ENCODE measurements at regions not wholly inside any gene's neighbourhood (a gene's known extent, or its start where the extent isn't known, plus 50 kb on each side); places are given as distances from the start of the nearest gene placed in this dataset.

DNA sequence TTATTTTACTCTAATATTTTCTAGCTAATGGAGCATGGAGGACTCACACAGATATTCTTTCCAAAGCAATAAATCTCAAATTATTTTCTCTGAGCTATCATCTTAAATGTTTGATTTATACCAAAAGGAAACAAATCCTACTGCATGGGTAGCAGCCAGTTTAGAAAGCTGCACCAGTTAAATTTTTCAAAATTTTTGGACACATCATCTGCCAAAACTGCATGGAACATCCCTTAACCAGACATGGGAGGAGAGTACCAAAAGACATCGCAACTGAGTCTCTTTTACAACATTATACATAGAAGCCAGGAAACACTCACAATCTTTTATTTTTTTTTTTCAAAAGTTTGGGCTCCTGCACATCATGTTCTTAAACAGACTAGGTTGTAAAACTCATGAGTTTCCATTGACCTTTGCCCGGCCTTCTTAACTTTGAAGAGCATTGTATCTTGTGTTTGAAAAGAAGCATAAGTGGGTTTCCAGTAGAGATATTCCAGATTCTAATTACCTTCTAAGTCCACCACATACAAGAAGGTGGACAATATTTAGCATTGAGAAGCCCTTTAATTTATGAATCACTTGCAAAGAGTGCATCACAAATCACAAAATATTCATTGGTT, 87.7 kb upstream of the HMGCLL1 start:
- WGBS (ENCODE audit: insufficient coverage, low coverage, low lambda C conversion rate, missing lambda C conversion rate) = 46% methylated on average over 2 of the region's 2 CpGs
- no peak overlapping the region for H3K27ac ChIP-seq
- no peaks in the 10 kb centered on the region for H3K9me3 ChIP-seq
- H3K27me3 ChIP-seq = no peaks in the 10 kb centered on the region
- no peaks in the 10 kb centered on the region for H3K36me3 ChIP-seq
- no peaks in the 10 kb centered on the region for H3K4me1 ChIP-seq
- TF ChIP-seq, protein P1, sequence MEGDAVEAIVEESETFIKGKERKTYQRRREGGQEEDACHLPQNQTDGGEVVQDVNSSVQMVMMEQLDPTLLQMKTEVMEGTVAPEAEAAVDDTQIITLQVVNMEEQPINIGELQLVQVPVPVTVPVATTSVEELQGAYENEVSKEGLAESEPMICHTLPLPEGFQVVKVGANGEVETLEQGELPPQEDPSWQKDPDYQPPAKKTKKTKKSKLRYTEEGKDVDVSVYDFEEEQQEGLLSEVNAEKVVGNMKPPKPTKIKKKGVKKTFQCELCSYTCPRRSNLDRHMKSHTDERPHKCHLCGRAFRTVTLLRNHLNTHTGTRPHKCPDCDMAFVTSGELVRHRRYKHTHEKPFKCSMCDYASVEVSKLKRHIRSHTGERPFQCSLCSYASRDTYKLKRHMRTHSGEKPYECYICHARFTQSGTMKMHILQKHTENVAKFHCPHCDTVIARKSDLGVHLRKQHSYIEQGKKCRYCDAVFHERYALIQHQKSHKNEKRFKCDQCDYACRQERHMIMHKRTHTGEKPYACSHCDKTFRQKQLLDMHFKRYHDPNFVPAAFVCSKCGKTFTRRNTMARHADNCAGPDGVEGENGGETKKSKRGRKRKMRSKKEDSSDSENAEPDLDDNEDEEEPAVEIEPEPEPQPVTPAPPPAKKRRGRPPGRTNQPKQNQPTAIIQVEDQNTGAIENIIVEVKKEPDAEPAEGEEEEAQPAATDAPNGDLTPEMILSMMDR (IDR thresholded peaks at IDR 0.05) = no peak
- TF ChIP-seq POLR2A (IDR thresholded peaks at IDR 0.05) = no peak
- ATAC-seq = no peak
- intact Hi-C loops (cut with DNase I) = no loop called here
- no peak for DNase-seq
- no peak overlapping the region for H3K4me3 ChIP-seq

DNA sequence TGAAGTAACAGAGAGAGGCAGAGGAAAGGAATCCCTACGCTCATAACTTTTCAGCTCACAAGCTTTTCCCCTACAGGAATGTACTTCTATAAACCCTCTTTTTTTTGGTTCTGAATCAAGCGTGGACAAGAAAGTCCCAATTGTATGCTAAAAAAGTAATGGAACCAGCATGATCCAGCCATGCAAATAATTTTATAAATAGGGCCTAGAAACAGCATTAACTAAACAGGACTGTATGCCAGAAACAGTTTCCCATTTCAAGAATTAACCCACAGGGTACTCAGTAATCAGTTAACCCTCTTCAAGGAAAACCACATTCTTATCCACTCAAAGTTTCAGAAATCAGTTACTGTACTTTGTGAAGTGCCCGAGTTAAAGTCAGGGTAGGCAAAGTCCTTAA, 87.0 kb upstream of the HMGCLL1 start:
- no peaks in the 10 kb centered on the region for H3K9me3 ChIP-seq
- 52% methylated on average over 3 of the region's 3 CpGs for WGBS (ENCODE audit: insufficient coverage, low coverage, low lambda C conversion rate, missing lambda C conversion rate)
- ATAC-seq (no peak), DNase-seq (no peak)
- no peaks in the 10 kb centered on the region for H3K36me3 ChIP-seq
- H3K27me3 ChIP-seq = no peaks in the 10 kb centered on the region
- intact Hi-C loops (cut with DNase I) = no loop called here
- no peaks in the 10 kb centered on the region for H3K4me1 ChIP-seq
- H3K27ac ChIP-seq = no peak overlapping the region
- TF ChIP-seq POLR2A (IDR thresholded peaks at IDR 0.05) = no peak
- TF ChIP-seq, protein P1 (IDR thresholded peaks at IDR 0.05) = no peak
- no peak overlapping the region for H3K4me3 ChIP-seq

DNA sequence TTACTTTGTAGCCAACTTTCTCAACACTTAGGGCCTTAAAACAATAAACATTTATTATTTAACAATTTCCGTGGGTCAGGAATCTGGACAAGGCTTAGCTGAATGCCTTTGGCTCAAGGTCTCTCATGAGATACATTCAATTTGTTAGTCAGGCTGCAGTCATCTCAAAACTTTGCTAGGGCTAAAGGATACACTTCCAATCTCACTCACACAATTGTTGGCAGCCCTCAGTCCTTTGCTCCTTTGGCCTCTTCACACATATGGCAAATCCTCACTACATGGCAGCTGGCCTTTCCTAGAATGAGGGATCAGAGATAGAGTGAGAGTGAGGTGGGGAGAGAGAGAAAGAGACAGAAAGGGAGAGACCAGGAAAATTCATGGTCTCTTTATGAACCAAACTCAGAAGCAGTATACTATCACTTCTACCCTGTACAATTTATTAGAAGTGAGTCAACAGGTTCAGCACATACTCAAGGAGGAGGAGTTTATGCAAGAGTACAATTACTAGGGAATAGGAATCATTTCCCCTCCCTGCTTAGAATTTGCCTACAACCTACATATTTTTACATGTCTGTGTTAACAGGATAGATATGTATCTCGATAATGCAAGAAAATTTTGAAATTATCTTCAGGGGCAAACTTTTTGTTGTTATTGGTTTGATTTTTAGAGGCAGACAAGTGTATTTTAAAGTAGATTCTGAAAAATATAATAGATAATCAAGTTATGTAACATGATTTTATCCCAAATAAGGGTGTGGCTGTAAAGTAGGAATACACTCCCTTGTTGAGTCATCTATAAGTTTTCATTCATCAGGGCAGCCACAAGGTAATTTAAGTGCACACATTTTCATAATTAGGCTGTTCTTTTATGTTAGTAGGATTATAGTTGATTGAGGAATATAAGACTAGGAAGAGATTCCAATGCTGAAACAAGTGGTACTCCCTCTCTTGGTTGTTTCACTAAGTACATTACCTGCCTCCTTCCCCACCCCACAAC, 85.9 kb upstream of the HMGCLL1 start:
- ATAC-seq = no peak
- no peaks in the 10 kb centered on the region for H3K36me3 ChIP-seq
- intact Hi-C loops (cut with DNase I) = no loop called here

DNA sequence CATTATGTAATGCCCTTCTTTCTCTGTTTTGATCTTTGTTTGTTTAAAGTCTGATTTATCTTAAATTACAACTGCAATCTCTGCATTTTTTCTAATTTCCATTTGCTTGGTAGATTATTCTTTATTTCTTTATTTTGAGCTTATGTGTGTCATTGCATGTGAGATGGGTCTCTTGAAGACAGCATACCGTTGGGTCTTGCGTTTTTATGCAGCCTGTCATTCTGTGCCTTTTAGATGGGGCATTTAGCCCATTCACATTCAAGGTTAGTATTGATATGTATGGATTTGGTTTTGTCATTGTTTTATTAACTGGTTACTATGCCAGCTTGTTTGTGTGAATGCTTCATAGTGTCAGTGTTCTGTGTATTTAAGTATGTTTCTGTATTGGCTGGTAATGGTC, 84.9 kb upstream of the HMGCLL1 start:
- TF ChIP-seq POLR2A (IDR thresholded peaks at IDR 0.05) = no peak
- TF ChIP-seq, protein P1 (IDR thresholded peaks at IDR 0.05) = no peak
- no peak overlapping the region for H3K4me3 ChIP-seq
- H3K27ac ChIP-seq = no peak overlapping the region
- 47% methylated on average over 2 of the region's 2 CpGs for WGBS (ENCODE audit: insufficient coverage, low coverage, low lambda C conversion rate, missing lambda C conversion rate)
- DNase-seq = no peak
- H3K4me1 ChIP-seq = no peaks in the 10 kb centered on the region
- no peak for ATAC-seq
- no peaks in the 10 kb centered on the region for H3K9me3 ChIP-seq
- no peaks in the 10 kb centered on the region for H3K27me3 ChIP-seq
- intact Hi-C loops (cut with DNase I) = no loop called here
- H3K36me3 ChIP-seq = no peaks in the 10 kb centered on the region

More for the DNA sequence above, 85.9 kb upstream of the HMGCLL1 start:
- Histone ChIP-seq H3K27ac (no peak overlapping the region), H3K4me3 (no peak overlapping the region), H3K27me3 (no peaks in the 10 kb centered on the region), H3K9me3 (no peaks in the 10 kb centered on the region), H3K4me1 (no peaks in the 10 kb centered on the region)
- DNase-seq = no peak
- 19% methylated on average over 2 of the region's 2 CpGs for WGBS (ENCODE audit: insufficient coverage, low coverage, low lambda C conversion rate, missing lambda C conversion rate)
- TF ChIP-seq POLR2A (IDR thresholded peaks at IDR 0.05) = no peak
- TF ChIP-seq, protein P1 (IDR thresholded peaks at IDR 0.05) = no peak
